Cardiac fibroblast (primary cell): ENCODE measurements at regions not wholly inside any gene's neighbourhood (a gene's known extent, or its start where the extent isn't known, plus 50 kb on each side); places are given as distances from the start of the nearest gene placed in this dataset.
A peak's percentile ranks its signal among the peaks of the same experiment; 100 is the strongest.
"Not testable (repeated sequence)": the region's sequence is repeated elsewhere in the genome, so short reads cannot be mapped to it uniquely, and the experiment has no call there.

Source experiments
- DNase-seq, 2 donors: peaks; one replicate each; pipeline versions ENCODE4 v3.0.0 to v3.0.0-alpha.2; 2010; ENCODE audit warnings: low read depth in 2 of 2
- H3K4me3 ChIP-seq, 2 donors: replicated peaks in 1 of 2; 1 replicate in 1 of 2; 2 replicates in 1 of 2; pipeline ENCODE4 v1.5.1; 2011; ENCODE audit warnings: low read depth in 2 of 2, low read length in 2 of 2, mild to moderate bottlenecking in 2 of 2, moderate library complexity in 1 of 2
- TF ChIP-seq, protein P1 (sequence below): IDR thresholded peaks from one replicate; pipeline ENCODE4 v1.5.1; 2011; ENCODE audit warnings: low read depth, mild to moderate bottlenecking, low read length, inconsistent platforms

DNA sequence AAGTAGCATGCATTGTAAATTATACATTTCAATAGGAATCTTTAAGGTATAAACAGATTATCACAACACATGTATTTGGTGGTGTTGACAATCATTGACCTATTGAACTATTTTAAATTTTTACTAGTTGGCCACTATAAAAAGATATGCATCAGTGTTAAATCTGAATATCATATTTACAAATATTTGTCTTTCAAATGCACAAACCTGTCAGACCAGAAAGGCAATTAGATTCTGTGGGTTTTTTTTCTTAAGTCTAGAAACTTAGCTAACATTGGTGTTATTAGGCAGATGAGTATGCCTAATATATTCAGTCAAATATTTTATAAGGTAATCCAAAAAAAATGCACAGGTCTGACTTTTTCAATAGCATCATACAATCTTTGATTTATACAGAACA is 241.4 kb upstream of the DGKB start:
- TF ChIP-seq, protein P1, sequence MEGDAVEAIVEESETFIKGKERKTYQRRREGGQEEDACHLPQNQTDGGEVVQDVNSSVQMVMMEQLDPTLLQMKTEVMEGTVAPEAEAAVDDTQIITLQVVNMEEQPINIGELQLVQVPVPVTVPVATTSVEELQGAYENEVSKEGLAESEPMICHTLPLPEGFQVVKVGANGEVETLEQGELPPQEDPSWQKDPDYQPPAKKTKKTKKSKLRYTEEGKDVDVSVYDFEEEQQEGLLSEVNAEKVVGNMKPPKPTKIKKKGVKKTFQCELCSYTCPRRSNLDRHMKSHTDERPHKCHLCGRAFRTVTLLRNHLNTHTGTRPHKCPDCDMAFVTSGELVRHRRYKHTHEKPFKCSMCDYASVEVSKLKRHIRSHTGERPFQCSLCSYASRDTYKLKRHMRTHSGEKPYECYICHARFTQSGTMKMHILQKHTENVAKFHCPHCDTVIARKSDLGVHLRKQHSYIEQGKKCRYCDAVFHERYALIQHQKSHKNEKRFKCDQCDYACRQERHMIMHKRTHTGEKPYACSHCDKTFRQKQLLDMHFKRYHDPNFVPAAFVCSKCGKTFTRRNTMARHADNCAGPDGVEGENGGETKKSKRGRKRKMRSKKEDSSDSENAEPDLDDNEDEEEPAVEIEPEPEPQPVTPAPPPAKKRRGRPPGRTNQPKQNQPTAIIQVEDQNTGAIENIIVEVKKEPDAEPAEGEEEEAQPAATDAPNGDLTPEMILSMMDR, result no peak
- no peak overlapping the region for H3K4me3 ChIP-seq
- no peak for DNase-seq

DNA sequence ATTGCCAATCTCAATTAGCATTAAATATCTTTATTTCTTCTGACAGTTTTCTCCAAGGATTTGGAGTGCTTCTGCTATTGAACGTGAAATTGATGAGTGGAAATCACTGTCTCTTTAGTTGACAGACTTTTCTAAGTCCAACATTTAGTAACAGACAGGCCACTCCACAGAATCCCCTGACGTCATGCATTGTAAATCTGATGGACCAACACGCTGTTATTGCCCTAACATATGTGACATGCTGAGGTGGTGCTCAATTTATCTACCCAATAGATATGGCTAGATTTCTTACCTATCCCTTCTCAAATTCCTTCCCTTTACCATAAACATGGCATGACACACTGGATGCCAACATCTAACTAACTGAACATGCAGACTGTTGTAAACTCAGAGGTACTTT is 240.6 kb upstream of the DGKB start:
- no peak overlapping the region for H3K4me3 ChIP-seq
- no peak for DNase-seq
- TF ChIP-seq, protein P1, result no peak

DNA sequence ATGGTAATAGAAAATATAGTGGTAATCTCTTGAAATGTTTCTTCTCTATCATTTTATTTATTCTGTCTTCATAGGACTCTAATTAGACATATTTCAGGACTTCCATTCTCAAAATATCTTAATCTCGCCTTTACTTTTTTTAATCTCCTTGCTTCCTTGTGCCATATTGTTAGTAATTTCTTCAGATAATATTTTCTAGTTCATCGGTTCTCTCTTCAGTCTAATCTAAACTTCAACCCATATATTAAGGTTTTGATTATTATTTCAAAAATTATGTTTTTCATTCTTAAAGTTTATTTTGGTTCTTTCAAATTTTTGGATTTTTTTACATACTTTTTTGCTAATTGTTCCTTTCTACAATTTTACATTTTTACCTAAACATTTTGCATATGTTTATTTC is 237.9 kb upstream of the DGKB start:
- no peak for DNase-seq
- no peak overlapping the region for H3K4me3 ChIP-seq
- TF ChIP-seq, protein P1, result no peak

DNA sequence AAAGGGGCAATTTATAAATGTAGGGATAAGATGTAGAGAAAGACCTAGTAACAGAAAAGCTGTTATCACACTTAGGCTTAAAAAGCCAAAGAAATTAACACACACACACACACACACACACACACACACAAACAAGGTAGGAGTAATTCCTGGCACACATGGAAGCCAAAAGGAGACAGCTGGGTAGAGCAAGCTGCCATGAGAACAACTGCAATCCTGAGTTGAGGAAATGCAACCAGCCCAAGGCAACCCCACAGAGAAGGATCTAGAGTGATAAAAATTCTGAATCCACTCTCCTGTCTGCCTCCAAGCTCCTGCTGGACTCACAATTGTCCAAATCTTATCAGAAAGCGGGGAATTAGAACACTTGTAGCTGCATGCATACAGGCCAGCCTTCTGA is 229.1 kb upstream of the DGKB start:
- no peak overlapping the region for H3K4me3 ChIP-seq
- TF ChIP-seq, protein P1, result no peak
- no peak for DNase-seq

DNA sequence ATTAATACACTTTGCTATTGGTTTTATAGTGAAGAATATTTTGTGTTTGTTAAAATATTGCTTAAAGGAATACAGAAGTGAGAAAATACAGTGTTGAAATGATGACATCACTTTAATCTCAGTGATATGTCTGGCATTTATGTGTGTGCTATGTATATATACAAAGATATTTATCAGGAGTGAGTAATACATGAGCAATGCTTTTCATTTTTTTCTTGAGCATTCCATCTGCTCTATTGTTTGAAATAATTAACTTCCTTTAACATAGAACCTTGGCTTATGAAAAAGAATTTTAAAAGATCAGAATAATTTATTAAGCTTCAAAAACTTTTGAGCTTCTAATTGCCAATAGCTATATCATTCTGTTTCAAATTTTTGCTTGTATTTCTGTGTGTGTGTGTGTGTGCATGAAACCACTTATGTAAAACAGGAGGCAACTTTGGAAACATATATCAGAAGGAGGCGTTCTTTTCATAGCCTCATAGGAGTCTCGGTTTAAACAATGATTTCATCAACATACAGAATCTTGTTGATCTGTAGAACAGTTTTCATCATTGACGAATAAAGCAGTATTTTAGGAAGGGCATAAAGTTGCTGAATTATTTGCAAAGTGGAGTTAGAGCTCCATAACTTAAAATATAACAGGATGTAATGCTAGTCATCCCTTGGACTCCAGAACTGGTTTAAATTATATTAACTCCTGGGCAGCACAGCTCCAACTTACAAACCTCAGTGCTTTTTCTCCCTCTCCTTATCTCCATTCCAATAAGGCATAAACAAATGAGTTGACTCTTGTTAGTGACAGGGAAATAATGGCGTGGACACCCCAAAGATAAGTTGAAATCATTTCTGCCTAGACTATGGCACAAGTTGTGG is 228.4 kb upstream of the DGKB start:
- no peak overlapping the region for H3K4me3 ChIP-seq
- DNase-seq, result peak; percentile 20 to 75
- TF ChIP-seq, protein P1, result no peak

DNA sequence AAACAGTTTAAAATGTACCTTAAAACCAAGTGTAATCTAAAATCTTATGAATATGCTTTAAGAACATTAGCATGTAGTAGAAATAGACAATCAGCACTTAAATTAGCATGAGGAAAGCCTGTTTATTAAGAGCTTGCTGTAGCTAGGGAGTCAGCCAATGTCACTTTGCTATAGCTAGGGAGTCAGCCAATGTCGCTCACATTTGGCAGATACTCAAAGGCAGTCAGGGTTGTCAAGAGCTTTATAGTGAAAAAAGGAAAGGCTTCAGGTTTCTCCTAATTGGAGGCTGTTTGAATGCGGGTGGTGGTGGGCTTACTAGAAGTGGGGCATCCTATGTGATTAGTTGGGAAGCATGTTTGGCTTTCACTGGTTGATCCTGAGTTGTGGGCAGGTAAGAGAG is 226.2 kb upstream of the DGKB start:
- H3K4me3 ChIP-seq, result no peak overlapping the region
- TF ChIP-seq, protein P1, result no peak
- no peak for DNase-seq

DNA sequence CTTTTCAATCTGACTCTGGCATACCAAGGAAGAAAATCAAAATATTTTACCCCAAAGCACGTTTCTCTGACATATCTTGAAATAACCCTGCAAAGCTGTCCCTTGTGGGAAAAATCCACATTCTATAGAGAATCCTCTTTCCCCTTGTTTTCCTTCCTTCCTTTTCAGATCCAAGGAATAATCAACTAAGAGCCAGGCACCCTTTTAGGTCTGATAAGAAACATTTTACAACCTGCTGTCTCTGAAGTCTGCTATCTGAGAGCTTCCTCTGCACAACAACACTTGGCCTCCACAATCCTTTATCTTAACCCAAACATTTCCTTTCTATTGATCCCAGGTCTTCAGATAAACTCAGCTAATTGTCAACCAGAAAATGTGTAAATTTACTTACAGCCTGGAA is 224.1 kb upstream of the DGKB start:
- DNase-seq, result not testable (repeated sequence)

More for the DNA sequence above, 224.1 kb upstream of the DGKB start:
- H3K4me3 ChIP-seq, result not testable (repeated sequence)
